ENCODE measurements at regions not wholly inside any gene's neighbourhood (a gene's known extent, or its start where the extent isn't known, plus 50 kb on each side); places are given as distances from the start of the nearest gene placed in this dataset.

GRCh38 chr20:12956303-12956702 lies 52.5 kb upstream of the SPTLC3 start:
- POLR2A ChIA-PET: no interaction called here
- Histone ChIP-seq H3K4me1 (ENCODE audit: control insufficient read depth, extremely low read depth, insufficient read depth, low read length) (no peaks in the 10 kb centered on the region), H4K20me1 (replicated peaks; ENCODE audit: control insufficient read depth, extremely low read depth, insufficient read depth, low read length) (no peaks in the 10 kb centered on the region), H3K79me2 (ENCODE audit: control insufficient read depth, insufficient read depth, low read length) (no peaks in the 10 kb centered on the region), H3K9ac (replicated peaks; ENCODE audit: extremely low read depth, insufficient read depth, low read length) (no peak overlapping the region), H3K27me3 (ENCODE audit: control insufficient read depth in 2 of 2, insufficient read depth in 2 of 2, low read length in 2 of 2) (no peaks in the 10 kb centered on the region), H3K36me3 (ENCODE audit: control insufficient read depth in 2 of 2, extremely low read depth in 1 of 2, insufficient read depth in 2 of 2, low read length in 2 of 2) (no peaks in the 10 kb centered on the region), H3K9me3 (replicated peaks; ENCODE audit: control insufficient read depth, insufficient read depth, low read length) (no peaks in the 10 kb centered on the region), H3K4me2 (ENCODE audit: insufficient read depth, low read length) (no peak overlapping the region), H3K27ac (ENCODE audit: insufficient read depth, low read depth, low read length) (no peak overlapping the region), H2AFZ (ENCODE audit: low read depth, low read length) (no peak overlapping the region), H3K9me1 (replicated peaks; ENCODE audit: control insufficient read depth, extremely low read depth, insufficient read depth, low read length) (no peaks in the 10 kb centered on the region), H3K4me3 (replicated peaks in 1 of 3; ENCODE audit: insufficient read depth in 1 of 3, low read depth in 1 of 3, low read length in 3 of 3) (no peak overlapping the region)
- TF ChIP-seq GATA2 (IDR thresholded peaks at IDR 0.05; ENCODE audit: insufficient read depth, insufficient read length, low read depth, low read length) (no peak), EZH2 (IDR thresholded peaks at IDR 0.05; ENCODE audit: borderline replicate concordance, low read depth, low read length, severe bottlenecking) (no peak), FOS (IDR thresholded peaks at IDR 0.05; ENCODE audit: borderline replicate concordance, insufficient read depth, low read length) (no peak), MYC (IDR thresholded peaks at IDR 0.05; ENCODE audit: low read depth, low read length) (no peak), MAX (IDR thresholded peaks at IDR 0.05; ENCODE audit: insufficient read depth, insufficient read length) (no peak), POLR2AphosphoS5 (IDR thresholded peaks at IDR 0.05; ENCODE audit: insufficient read depth, low read depth, low read length) (no peak), POLR2A (IDR thresholded peaks at IDR 0.05; ENCODE audit: low read depth, low read length) (no peak), JUN (IDR thresholded peaks at IDR 0.05; ENCODE audit: borderline replicate concordance, insufficient read depth, insufficient read length, low read depth) (no peak)
- TF ChIP-seq, protein P1, sequence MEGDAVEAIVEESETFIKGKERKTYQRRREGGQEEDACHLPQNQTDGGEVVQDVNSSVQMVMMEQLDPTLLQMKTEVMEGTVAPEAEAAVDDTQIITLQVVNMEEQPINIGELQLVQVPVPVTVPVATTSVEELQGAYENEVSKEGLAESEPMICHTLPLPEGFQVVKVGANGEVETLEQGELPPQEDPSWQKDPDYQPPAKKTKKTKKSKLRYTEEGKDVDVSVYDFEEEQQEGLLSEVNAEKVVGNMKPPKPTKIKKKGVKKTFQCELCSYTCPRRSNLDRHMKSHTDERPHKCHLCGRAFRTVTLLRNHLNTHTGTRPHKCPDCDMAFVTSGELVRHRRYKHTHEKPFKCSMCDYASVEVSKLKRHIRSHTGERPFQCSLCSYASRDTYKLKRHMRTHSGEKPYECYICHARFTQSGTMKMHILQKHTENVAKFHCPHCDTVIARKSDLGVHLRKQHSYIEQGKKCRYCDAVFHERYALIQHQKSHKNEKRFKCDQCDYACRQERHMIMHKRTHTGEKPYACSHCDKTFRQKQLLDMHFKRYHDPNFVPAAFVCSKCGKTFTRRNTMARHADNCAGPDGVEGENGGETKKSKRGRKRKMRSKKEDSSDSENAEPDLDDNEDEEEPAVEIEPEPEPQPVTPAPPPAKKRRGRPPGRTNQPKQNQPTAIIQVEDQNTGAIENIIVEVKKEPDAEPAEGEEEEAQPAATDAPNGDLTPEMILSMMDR (IDR thresholded peaks at IDR 0.05; ENCODE audit: extremely low read depth in 1 of 2, insufficient read depth in 1 of 2, low read depth in 1 of 2, low read length in 2 of 2): no peak
- BruUV-seq (replicated peaks): no TSS peak
- no peak for FAIRE-seq
- DNase-seq (ENCODE audit: low read depth, low spot score): no peak
- CTCF ChIA-PET: no interaction called here
- intact Hi-C loops (cut with micrococcal nuclease) (no loop called here), dilution Hi-C loops (cut with MboI; ENCODE audit: extremely low pct_ligation_motif_present, low sequenced_read_pairs) (no loop called here)
